HG02981 (cell line): ENCODE measurements at regions not wholly inside any gene's neighbourhood (a gene's known extent, or its start where the extent isn't known, plus 50 kb on each side); places are given as distances from the start of the nearest gene placed in this dataset.

ENCODE experiments used
- ATAC-seq: cut with Tn5 transposase; IDR thresholded peaks from one replicate; pipeline ENCODE4 v1.9.1; 2021; ENCODE audit warnings: mild to moderate bottlenecking, moderate library complexity; ENCODE audit not compliant: unreplicated experiment

DNA sequence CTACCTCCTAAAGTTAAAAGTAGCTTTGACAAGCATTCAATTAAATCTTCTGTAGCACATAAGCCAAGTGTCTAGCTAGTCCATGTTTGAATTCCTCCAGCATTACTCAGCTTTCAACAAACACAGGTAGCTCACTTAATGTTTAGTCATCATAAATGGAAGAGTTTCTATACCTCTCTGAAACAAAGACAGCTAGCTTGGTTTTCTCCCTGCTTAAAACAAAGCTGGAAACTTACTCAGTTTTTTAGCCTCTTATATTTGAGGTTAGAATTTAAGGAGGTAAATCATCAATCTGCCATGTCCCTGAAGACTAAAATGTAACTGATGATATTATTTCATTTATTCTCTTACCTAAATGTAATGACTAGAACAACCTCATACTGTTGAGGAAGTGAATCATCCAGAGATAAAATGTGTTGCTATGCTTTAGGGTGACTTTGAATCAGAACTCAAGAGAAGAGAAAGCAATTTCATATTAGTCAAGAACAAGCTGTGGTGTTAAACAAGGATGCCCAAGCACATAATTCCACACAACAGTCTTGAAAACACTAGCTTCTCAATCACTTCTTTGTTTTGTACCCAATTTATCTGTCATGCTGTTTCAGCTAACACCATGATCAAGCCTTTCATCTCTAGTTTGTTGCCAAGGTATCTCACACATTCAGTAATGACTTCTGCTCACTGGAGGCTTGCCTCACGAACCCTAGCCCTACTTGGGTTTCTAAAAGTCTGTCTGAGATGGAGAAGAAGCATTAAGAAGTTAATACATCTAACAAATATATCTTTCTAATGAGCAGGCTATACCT, 251.9 kb downstream of the EPM2A start:
- no peak for ATAC-seq

DNA sequence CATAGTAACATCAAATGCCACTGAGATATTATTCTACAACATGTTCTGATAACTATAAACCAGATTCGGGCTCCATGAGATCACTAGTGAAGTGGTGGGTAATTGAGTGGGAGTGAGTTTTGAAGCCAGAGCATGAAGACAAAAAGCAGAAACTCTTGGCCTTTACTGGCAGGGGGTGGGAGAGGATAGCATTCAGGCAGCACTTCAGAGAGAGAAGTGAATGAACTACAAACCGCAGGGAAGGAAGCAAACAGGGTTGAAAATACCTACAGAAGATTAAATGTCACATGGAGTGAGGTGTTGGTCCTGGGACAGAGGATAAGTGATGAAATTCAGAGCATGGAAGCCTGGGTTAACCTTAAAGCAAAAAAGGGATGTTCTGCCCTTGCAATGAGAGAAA, 250.0 kb downstream of the EPM2A start:
- ATAC-seq, result no peak

DNA sequence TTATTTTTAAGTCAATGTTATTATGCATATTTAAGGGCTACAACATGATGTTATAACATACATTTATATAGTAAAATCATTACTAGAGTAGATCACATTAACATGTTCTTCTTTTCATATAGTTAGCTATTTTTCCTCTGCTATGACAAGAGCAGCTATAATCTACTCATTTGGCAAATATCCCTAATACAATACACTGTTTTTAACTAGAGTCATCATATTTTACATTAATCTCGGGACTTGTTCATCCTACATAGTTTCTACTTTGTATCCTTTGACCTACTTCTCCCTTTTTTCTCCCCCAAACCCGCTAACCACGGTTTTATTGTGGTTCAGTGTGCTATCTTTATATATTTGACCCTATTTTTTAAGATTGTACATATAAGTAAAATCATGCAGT, 249.0 kb downstream of the EPM2A start:
- no peak for ATAC-seq

DNA sequence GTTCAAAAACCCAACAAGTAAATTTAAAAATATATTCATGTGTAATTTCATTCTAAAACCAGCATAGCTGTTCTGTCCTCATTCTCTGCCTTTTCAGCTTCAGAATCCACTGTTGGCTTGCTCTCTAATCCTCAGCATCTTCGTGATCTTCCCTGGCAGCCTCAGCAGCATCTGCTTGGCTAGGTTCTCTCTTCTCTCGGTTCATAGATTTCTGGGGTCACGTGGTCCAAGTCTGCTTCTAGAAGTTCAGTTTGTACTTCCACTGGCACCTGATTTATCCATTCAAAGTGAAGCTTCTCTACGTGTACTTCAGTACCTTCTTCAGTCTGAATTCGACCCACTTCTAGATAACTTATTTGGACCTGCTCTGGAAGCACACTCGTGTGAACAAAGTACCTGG, 245.7 kb downstream of the EPM2A start:
- ATAC-seq, result no peak

DNA sequence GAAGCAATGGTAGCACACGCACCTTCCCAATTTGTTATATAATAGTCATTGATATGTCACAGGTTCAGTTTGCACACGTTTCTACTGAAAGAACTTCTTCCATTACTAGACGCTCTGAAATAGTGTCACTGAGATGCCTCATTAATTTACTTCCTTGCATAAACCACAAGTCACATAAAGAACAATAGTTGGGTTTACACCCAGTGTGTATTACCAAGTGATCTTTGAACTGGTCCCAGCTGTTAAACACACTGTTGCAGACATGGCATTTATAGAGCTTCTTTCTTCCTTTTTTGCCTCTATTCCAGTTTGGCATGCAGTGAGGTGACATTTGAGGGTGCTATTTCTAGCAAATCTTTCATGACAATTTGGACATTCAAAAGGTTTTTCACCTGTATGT, 245.3 kb downstream of the EPM2A start:
- no peak for ATAC-seq

DNA sequence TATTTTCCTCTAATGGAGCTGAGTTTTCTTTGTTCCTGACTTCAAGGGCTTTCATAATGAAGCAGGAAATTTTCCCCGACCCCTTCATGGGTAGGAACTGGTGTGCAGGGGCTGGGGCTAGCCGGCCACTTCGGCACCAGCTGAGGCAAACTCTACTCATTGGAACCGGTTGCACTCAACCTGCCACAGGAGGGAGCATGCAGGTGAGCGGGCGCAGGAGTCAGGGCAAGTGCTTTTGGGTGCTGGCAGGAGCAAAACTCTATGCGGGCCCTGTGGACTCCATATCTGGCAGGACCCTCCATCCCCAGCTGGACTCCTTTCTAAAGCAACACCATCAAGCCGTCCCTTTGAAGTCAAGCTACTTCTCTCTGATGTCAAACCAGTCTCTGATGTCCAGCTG, 244.2 kb downstream of the EPM2A start:
- ATAC-seq, result no peak

DNA sequence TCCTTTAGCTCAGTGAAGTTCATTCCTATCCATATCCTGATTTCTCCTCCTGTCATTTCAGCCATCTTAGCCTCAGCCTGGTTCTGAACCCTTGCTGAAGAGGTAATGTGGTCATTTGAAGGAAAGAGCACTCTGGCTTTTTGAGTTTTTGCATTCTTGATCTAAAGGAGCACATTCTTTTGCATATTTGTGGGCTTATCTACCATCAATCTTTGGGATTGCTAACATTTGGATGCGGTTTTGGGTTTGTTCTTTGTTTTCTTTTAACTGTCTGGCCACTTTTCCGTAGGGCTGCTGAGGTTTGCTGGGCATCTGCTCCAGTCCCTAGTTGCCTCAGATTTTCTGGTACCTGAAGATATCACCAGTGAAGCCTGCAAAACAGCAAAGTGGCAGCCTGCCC, 238.3 kb downstream of the EPM2A start:
- ATAC-seq, result no peak

DNA sequence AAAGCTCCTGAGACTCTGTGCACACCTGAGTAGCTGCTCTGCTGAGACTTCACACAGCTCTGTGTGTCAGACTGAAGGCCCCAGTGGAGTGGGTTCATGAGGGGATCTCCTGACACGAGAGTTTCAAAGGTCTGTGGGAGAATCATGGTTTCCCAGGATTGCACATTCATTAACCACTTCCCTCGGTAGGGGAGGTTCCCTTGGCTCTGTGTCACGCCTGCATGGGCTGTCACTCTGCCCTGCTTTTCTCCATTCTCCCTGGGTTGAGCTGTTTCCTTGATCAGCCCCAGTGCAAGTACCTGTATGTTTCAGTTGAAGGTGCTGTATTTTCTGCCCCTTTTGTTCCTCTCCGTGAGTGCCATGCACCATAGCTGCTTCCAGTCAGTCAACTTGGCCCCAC, 236.9 kb downstream of the EPM2A start:
- ATAC-seq, result no peak

DNA sequence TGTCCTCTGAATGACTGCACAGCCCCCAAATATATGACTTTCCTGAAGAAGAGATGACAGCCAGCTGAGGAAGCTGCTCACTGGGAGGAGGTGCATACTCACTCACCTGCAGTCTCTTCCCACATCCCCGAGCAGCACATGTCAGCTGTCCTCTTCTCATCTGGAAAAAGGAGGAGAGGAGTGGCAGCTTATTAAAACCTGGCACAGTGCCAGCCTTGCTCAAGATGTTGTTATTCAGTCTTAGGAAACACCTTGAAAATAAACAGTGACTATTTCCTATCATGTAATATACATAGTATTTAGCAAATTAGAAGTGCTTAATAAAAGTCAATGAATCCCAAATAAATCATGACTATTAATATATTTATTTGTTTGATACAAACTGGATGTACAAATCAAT, 232.9 kb downstream of the EPM2A start:
- ATAC-seq, result no peak

DNA sequence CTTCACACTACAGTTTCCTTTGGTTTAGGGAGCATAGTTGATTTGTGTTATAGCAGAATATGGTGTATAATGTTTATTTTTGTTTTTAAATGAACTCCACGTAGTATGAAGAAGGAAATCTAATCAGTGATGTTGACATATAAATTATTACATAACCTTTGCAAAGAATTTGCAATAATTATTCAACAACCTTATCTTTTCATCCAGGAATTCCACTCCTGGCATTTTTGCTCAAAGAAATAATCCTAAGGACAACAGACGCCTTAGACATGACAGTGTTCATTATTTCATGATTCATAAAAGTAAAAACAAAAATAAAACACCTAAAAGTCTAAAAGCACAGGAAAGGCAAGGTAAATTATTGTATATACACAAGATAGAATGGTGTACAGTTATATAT, 229.2 kb downstream of the EPM2A start:
- ATAC-seq, result no peak

DNA sequence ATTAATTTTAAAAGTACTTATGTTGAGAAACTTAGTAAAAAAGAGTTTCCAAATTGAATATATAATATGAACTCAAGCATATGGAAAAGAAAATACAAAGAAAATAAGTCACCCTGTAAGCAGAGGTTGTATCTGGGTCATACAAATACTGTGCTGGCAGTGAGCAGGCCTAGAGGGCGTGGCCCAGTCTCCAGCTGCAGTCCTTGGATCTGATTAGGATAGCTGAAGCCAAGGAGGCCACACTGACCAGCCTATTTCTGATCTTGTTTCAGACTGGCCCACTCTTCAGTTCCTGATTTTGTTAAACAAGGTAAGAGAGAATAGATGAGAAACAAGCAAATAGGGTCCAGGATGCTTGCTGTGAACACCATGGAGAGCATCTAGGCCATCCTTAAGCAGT, 228.8 kb downstream of the EPM2A start:
- ATAC-seq, result no peak

DNA sequence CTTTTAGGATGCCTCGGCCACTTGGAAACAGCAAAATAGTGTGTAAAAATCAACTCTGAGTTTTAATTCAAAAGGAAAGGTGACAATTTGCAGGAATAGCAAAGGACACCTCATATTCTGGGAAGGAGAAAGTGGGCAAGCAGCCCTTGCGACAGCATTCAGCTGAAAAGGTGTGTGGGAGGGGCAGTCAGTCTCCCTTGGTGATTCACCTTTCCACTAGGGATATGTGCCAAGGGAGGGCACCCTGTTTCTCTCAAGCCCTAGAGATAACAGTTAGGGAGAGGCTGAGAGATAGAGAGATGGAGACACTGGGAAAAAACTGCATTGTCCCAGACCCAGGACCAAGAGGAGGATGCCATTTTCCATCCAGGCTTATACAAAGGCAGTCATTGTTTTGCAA, 228.1 kb downstream of the EPM2A start:
- no peak for ATAC-seq

DNA sequence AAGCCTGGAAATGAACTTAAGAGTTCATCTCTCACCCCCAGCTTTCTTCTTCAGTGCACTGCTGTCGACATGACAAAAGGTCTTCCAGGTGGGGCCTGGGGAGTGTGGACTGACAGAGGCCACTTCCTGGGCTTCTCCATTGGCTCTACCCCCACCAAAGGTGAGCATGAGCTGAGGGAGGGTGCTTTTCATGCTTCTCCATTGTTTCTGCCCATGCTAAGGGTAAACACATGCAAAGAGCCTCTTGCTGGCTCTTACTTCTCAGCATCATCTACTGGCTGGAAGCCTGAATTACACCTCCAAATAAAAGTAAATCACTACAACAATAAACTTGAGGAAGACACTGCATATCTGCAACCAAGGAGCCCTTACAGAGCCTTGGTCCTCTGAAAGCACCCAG, 227.2 kb downstream of the EPM2A start:
- no peak for ATAC-seq

DNA sequence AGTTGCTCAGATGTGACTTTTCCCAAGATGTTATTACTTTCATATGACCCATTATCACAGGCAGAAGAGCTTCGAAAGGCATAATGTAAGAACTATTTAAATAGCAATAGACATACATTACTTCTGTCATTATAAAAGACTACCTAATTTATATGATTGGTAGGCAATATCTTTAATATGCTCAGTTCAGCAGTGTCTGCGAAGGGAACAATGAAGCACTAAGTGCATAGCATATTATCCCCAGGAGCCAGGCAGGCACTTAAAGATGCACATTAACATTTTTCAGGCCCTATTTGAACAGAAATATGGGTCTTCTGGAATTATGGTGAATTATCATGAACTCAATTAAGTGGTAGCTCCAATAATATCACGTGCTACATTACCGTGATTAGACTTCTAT, 217.8 kb downstream of the EPM2A start:
- ATAC-seq, result no peak

DNA sequence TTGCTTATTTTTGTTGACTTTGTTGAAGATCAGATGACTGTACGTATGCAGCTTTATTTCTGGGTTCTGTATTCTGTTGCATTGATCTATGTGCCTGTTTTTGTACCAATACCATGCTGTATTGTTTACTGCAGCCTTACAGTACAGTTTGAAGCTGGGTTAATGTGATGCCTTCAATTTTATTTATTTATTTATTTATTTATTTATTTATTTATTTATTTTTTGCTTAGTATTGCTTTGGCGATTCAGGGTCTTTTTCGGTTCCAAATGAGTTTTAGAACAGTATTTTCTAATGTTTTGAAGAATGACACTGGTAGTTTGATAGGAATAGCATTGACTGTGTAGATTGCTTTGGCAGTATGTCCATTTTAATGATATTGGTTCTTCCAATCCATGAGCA, 210.3 kb downstream of the EPM2A start:
- ATAC-seq, result no peak

DNA sequence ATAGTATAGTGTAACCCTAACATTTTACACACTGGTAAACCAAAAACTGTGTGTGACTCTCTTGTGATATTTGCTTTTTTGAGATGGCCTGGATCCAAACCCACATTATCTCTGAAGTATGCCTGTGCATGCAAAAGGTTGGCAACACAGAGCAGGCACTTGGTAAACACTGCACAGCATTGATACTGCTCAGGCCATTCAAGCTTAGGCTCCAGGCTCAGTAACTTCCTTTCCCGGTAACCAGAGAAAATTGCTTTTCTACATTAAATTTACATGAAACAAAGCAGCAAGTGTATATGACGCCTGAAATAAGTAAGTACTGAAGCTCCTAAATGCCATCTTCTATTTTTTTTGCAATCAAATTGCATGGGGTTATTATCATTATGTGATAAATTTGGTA, 205.7 kb downstream of the EPM2A start:
- no peak for ATAC-seq

DNA sequence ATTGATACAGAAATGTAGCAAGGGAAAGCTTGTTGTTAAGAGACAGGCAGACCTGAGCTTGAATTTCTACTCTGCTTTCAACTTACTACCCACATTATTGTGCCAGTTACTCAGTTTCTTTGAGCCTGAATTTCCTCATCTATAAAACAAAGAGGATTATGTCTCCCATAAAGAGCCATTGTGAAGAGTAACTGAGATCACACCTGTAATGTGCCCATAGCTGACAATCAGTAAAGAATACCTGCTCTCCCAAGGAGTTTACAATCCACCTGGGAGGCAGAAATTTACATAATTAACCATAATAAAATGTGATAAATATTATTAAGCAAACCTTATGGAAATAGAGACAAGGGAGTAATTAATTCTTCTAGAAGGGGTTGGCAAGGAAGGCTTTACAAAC, 204.9 kb downstream of the EPM2A start:
- ATAC-seq, result no peak

DNA sequence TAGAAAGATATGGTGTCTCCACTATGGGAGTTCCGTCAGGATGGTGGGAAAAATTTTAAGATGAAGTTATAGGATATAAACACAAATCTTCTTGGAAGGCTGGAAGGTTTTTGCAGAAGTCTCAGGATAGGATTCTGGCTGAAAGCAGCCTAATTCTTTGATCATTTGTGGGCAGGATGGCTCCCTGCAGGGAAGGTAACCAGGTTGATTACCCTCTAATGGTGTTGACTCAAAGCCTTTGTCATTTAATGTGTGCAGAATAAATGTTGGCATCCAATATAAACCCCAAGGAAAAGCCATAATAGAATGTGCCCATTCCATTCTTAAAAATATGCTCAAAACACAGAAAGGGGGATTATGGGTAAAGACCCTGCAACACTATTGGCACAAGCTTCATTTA, 204.3 kb downstream of the EPM2A start:
- no peak for ATAC-seq

DNA sequence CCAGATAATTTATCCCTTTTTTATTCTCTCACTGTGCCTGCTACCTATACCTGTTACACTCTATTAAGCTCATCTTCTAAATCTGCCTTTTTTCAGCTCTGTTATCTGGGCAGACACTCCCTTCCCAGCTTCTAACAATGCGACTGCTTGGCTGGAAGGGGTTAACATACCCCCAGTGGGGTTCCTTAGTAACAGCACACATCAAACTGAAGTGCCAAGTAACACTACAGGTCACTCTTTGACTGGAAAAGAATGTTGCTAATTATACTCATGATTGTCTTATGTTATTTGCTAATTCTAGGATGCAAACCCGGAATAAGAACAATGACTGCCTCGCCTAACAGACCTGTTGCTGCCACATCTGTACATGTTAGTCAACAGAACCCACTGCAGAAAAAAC, 203.5 kb downstream of the EPM2A start:
- ATAC-seq, result no peak

DNA sequence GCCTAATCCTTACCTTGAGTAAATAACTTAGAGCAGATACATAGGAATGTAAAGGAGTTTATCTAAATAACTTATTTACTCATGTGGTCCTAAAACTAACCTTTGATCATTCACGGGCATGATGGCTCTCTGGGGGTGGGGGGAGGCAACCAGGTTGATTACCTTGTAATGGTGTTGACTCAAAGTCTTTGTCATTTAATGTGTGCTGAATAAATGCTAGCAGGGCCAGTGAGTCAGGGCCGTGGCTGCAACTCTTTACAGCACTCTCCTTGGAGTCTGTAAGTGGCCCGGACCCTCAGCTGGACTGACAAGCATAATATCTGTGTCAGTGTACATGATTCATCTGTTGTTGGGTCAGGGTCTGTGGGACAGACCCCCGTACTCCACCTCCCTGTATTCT, 203.0 kb downstream of the EPM2A start:
- ATAC-seq, result no peak

DNA sequence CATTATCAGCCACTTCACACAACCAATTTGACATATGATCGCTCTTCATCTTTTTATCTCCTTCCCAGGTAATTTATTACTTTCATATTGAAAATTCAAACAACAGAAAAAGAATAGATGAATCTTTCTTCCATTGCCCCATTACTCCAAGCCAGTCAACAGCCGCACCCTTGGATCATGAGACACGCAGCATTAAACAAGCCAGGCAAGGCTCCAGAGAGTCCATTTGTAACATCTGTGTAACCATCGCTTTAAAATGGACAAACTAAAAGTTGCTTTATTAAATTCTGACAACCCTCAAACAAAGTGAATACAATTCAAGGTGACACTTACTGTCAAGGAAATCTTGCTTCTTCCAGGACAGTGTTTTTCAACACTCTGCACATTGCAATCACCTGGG, 200.3 kb downstream of the EPM2A start:
- no peak for ATAC-seq

DNA sequence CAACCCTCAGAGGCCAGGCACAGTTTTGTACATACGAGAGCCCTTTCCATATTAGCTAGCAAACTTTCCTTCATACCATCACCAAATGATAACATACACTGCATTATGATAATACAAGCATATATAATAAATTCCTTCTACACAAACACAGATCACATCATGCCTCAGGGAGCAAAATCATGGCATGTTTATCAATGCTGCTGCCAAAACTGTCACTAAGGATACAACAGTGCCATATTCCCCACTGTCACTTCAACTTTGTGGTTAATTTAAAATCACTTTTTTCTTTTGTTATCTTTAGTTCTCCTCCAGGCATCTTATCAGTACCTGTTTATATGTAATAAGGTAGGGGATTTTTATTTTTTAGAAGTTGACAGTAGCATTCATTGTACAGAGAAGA, 196.3 kb downstream of the EPM2A start:
- ATAC-seq, result no peak

DNA sequence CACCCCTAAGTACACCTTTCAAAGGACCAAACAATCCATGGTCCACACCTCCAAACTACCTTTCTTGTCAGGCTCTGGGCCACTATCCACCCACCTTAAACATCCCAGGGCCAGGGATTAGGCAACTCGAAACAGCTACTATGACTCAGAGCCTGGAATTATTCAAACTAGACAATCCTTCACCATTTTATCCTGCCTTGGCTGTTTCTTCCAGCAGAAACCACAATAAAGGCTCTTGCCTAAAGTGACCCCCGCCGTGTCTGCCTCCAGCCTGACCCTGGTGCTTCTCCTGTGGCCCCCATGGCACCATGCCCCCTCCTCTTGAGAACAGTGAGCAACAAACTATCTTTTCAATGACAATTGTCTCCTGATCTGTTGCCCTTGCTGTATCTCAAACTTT, 195.5 kb downstream of the EPM2A start:
- no peak for ATAC-seq
